ENCODE measurements at regions not wholly inside any gene's neighbourhood (a gene's known extent, or its start where the extent isn't known, plus 50 kb on each side); places are given as distances from the start of the nearest gene placed in this dataset.

DNA sequence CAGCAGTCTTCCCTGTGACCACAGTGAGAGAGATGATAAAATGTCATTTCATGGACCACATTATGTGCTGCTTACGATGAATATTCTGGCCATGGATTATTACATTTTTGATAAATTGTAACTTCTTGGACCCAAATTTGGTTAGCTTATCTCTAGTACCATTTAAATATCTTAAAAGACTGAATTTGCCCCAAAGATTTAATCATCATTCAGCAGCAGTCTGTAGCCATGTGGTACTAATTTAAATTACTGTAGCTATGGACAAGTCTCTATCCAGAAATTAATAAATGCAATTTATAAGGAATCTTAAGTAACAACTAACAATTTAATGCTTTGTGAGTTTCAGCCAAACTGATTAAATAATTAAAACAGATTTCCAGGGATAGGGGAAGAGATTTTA, 644.9 kb upstream of the FANCL start:
- CTCF ChIA-PET: no interaction called here
- H3K4me1 Mint-ChIP-seq (ENCODE audit: low read depth, unreplicated experiment): no peaks in the 10 kb centered on the region
- no TSS peak for BruUV-seq (replicated peaks)

GRCh38 chr2:58879834-58880233, 638.7 kb upstream of the FANCL start:
- DNase-seq: no peak
- TF ChIP-seq, protein P1, sequence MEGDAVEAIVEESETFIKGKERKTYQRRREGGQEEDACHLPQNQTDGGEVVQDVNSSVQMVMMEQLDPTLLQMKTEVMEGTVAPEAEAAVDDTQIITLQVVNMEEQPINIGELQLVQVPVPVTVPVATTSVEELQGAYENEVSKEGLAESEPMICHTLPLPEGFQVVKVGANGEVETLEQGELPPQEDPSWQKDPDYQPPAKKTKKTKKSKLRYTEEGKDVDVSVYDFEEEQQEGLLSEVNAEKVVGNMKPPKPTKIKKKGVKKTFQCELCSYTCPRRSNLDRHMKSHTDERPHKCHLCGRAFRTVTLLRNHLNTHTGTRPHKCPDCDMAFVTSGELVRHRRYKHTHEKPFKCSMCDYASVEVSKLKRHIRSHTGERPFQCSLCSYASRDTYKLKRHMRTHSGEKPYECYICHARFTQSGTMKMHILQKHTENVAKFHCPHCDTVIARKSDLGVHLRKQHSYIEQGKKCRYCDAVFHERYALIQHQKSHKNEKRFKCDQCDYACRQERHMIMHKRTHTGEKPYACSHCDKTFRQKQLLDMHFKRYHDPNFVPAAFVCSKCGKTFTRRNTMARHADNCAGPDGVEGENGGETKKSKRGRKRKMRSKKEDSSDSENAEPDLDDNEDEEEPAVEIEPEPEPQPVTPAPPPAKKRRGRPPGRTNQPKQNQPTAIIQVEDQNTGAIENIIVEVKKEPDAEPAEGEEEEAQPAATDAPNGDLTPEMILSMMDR (IDR thresholded peaks at IDR 0.05; ENCODE audit: unreplicated experiment): no peak
- Mint-ChIP-seq H3K4me1 (ENCODE audit: low read depth, unreplicated experiment) (no peaks in the 10 kb centered on the region), H3K4me3 (ENCODE audit: low read depth, unreplicated experiment) (no peak overlapping the region), H3K9me3 (ENCODE audit: low read depth, unreplicated experiment) (no peaks in the 10 kb centered on the region), H3K27me3 (ENCODE audit: unreplicated experiment) (peaks cover 45% of the 10 kb centered on the region), H3K27ac (ENCODE audit: unreplicated experiment) (no peak overlapping the region), H3K36me3 (ENCODE audit: insufficient read depth, unreplicated experiment) (no peaks in the 10 kb centered on the region)
- intact Hi-C loops (cut with micrococcal nuclease; ENCODE audit: unreplicated experiment): loop anchor here (10.0 kb wide), 1 partner anchor 115 kb away; no protein-coding TSS in a partner anchor
- no TSS peak for BruUV-seq (replicated peaks)
- CTCF ChIA-PET: no interaction called here

More for the DNA sequence above, 644.9 kb upstream of the FANCL start:
- H3K4me3 Mint-ChIP-seq (ENCODE audit: low read depth, unreplicated experiment): no peak overlapping the region
- no peaks in the 10 kb centered on the region for H3K36me3 Mint-ChIP-seq (ENCODE audit: insufficient read depth, unreplicated experiment)
- intact Hi-C loops (cut with micrococcal nuclease; ENCODE audit: unreplicated experiment): no loop called here
- TF ChIP-seq, protein P1 (IDR thresholded peaks at IDR 0.05; ENCODE audit: unreplicated experiment): no peak
- peaks cover 63% of the 10 kb centered on the region for H3K27me3 Mint-ChIP-seq (ENCODE audit: unreplicated experiment)
- H3K27ac Mint-ChIP-seq (ENCODE audit: unreplicated experiment): no peak overlapping the region
- no peaks in the 10 kb centered on the region for H3K9me3 Mint-ChIP-seq (ENCODE audit: low read depth, unreplicated experiment)
- no peak for DNase-seq

- Mint-ChIP-seq H3K27ac (ENCODE audit: unreplicated experiment) (no peak overlapping the region), H3K36me3 (ENCODE audit: insufficient read depth, unreplicated experiment) (no peaks in the 10 kb centered on the region), H3K9me3 (ENCODE audit: low read depth, unreplicated experiment) (no peaks in the 10 kb centered on the region), H3K4me3 (ENCODE audit: low read depth, unreplicated experiment) (no peak overlapping the region), H3K27me3 (ENCODE audit: unreplicated experiment) (peaks cover 35% of the 10 kb centered on the region), H3K4me1 (ENCODE audit: low read depth, unreplicated experiment) (no peaks in the 10 kb centered on the region)
- no peak for DNase-seq
- intact Hi-C loops (cut with micrococcal nuclease; ENCODE audit: unreplicated experiment): loop anchor here (10.0 kb wide), 1 partner anchor 114 kb away; no protein-coding TSS in a partner anchor
- CTCF ChIA-PET: no interaction called here
- TF ChIP-seq, protein P1 (IDR thresholded peaks at IDR 0.05; ENCODE audit: unreplicated experiment): no peak
- no TSS peak for BruUV-seq (replicated peaks)
Measured at GRCh38 chr2:58878778-58879177, 637.7 kb upstream of the FANCL start.

- Mint-ChIP-seq H3K36me3 (ENCODE audit: insufficient read depth, unreplicated experiment) (no peaks in the 10 kb centered on the region), H3K4me3 (ENCODE audit: low read depth, unreplicated experiment) (no peak overlapping the region), H3K27me3 (ENCODE audit: unreplicated experiment) (peaks cover 25% of the 10 kb centered on the region), H3K4me1 (ENCODE audit: low read depth, unreplicated experiment) (no peaks in the 10 kb centered on the region), H3K27ac (ENCODE audit: unreplicated experiment) (no peak overlapping the region), H3K9me3 (ENCODE audit: low read depth, unreplicated experiment) (no peaks in the 10 kb centered on the region)
- CTCF ChIA-PET: interaction anchor here (0.7 kb wide), 1 partner anchor 16 kb away, joined by 5 read pairs; no protein-coding TSS in a partner anchor
- BruUV-seq (replicated peaks): no TSS peak
- DNase-seq: no peak
- TF ChIP-seq, protein P1 (IDR thresholded peaks at IDR 0.05; ENCODE audit: unreplicated experiment): no peak
- intact Hi-C loops (cut with micrococcal nuclease; ENCODE audit: unreplicated experiment): loop anchor here (10.0 kb wide), 1 partner anchor 111 kb away; no protein-coding TSS in a partner anchor
Measured at GRCh38 chr2:58876126-58876525, 635.0 kb upstream of the FANCL start.

Measured in Calu3 (cell line).